ENCODE measurements at regions not wholly inside any gene's neighbourhood (a gene's known extent, or its start where the extent isn't known, plus 50 kb on each side); places are given as distances from the start of the nearest gene placed in this dataset.

- TF ChIP-seq NFIC (IDR thresholded peaks at IDR 0.05) (no peak), EGR1 (IDR thresholded peaks at IDR 0.05) (no peak), MAX (IDR thresholded peaks at IDR 0.05) (no peak), FOXM1 (IDR thresholded peaks at IDR 0.05; ENCODE audit: borderline replicate concordance, low read depth) (no peak)
Measured at GRCh38 chr4:45004326-45004725, 278.0 kb upstream of the GNPDA2 start.

GRCh38 chr4:44996276-44996845 is 270.0 kb upstream of the GNPDA2 start:
- TF ChIP-seq TEAD4 (IDR thresholded peaks at IDR 0.05) (no peak), REST (IDR thresholded peaks at IDR 0.05; ENCODE audit: low read depth) (no peak), RAD21 (IDR thresholded peaks at IDR 0.05; ENCODE audit: low read depth) (no peak), TCF12 (IDR thresholded peaks at IDR 0.05; ENCODE audit: low read depth) (no peak), FOXM1 (IDR thresholded peaks at IDR 0.05; ENCODE audit: borderline replicate concordance, low read depth) (no peak), NFIC (IDR thresholded peaks at IDR 0.05) (no peak), CEBPB (IDR thresholded peaks at IDR 0.05) (no peak), TAF1 (IDR thresholded peaks at IDR 0.05; ENCODE audit: low read depth) (no peak), USF1 (IDR thresholded peaks at IDR 0.05) (no peak), MAX (IDR thresholded peaks at IDR 0.05) (no peak), EGR1 (IDR thresholded peaks at IDR 0.05) (no peak), EP300 (IDR thresholded peaks at IDR 0.05; ENCODE audit: borderline replicate concordance) (no peak), ZBTB7A (IDR thresholded peaks at IDR 0.05; ENCODE audit: low read depth) (no peak), YY1 (IDR thresholded peaks at IDR 0.05; ENCODE audit: low read depth) (no peak), CREB1 (IDR thresholded peaks at IDR 0.05; ENCODE audit: low read depth) (no peak)

- no peak for TF ChIP-seq FOXM1 (IDR thresholded peaks at IDR 0.05; ENCODE audit: borderline replicate concordance, low read depth)
- TF ChIP-seq CEBPB (IDR thresholded peaks at IDR 0.05): no peak
- no peak for TF ChIP-seq RAD21 (IDR thresholded peaks at IDR 0.05; ENCODE audit: low read depth)
- TF ChIP-seq MAX (IDR thresholded peaks at IDR 0.05): no peak
Measured at GRCh38 chr4:44988011-44988410, 261.7 kb upstream of the GNPDA2 start.

- TF ChIP-seq NFIC (IDR thresholded peaks at IDR 0.05): no peak
- no peak for TF ChIP-seq CREB1 (IDR thresholded peaks at IDR 0.05; ENCODE audit: low read depth)
- no peak for TF ChIP-seq CEBPB (IDR thresholded peaks at IDR 0.05)
- TF ChIP-seq TAF1 (IDR thresholded peaks at IDR 0.05; ENCODE audit: low read depth): no peak
- no peak for TF ChIP-seq TEAD4 (IDR thresholded peaks at IDR 0.05)
- TF ChIP-seq MAX (IDR thresholded peaks at IDR 0.05): no peak
Measured at GRCh38 chr4:44985938-44986337, 259.6 kb upstream of the GNPDA2 start.

GRCh38 chr4:44985152-44985551 is 258.8 kb upstream of the GNPDA2 start:
- TF ChIP-seq TEAD4 (IDR thresholded peaks at IDR 0.05) (no peak), USF1 (IDR thresholded peaks at IDR 0.05) (no peak), REST (IDR thresholded peaks at IDR 0.05; ENCODE audit: low read depth) (no peak)

- TF ChIP-seq YY1 (IDR thresholded peaks at IDR 0.05; ENCODE audit: low read depth): no peak
Measured at GRCh38 chr4:44984083-44984482, 257.7 kb upstream of the GNPDA2 start.

GRCh38 chr4:44983083-44983482 is 256.7 kb upstream of the GNPDA2 start:
- TF ChIP-seq TCF12 (IDR thresholded peaks at IDR 0.05; ENCODE audit: low read depth): no peak
- no peak for TF ChIP-seq REST (IDR thresholded peaks at IDR 0.05; ENCODE audit: low read depth)
- no peak for TF ChIP-seq ZBTB7A (IDR thresholded peaks at IDR 0.05; ENCODE audit: low read depth)
- no peak for TF ChIP-seq USF1 (IDR thresholded peaks at IDR 0.05)
- TF ChIP-seq CREB1 (IDR thresholded peaks at IDR 0.05; ENCODE audit: low read depth): no peak
- TF ChIP-seq EGR1 (IDR thresholded peaks at IDR 0.05): no peak
- TF ChIP-seq EP300 (IDR thresholded peaks at IDR 0.05; ENCODE audit: borderline replicate concordance): no peak
- no peak for TF ChIP-seq CEBPB (IDR thresholded peaks at IDR 0.05)
- no peak for TF ChIP-seq MAX (IDR thresholded peaks at IDR 0.05)
- TF ChIP-seq YY1 (IDR thresholded peaks at IDR 0.05; ENCODE audit: low read depth): no peak
- TF ChIP-seq TAF1 (IDR thresholded peaks at IDR 0.05; ENCODE audit: low read depth): no peak

All from Ishikawa (cell line).